ENCODE measurements at regions not wholly inside any gene's neighbourhood (a gene's known extent, or its start where the extent isn't known, plus 50 kb on each side); places are given as distances from the start of the nearest gene placed in this dataset.

DNA sequence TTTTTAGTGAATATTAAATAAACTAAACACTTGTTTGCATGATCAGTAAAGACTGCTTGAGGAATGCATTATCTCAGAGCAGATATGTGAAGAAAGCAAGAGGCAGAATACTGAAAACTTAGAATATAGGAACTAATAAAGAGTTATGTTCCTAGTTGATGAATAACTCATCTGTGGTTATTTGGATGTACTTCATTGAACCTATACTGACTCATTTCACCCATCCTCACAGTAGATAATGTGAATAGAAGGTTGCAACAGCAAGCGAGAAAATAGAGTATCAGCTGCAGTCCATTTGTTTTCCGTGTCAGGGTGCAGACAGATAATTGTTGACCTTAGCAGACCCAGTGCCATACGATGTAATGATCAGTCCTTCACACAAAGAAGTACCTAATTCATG, 945.7 kb upstream of the LRRTM1 start:
- BruUV-seq (replicated peaks), result no TSS peak
- 0% methylated on average over 3 of the region's 3 CpGs for WGBS (ENCODE audit: insufficient coverage, low coverage, missing lambda C conversion rate)
- CTCF ChIA-PET (ENCODE audit: low intra/inter-chr PET ratio), result no interaction called here
- Histone ChIP-seq H3K4me2 (ENCODE audit: insufficient read depth, low read length) (no peak overlapping the region), H3K27me3 (ENCODE audit: control insufficient read depth in 2 of 2, insufficient read depth in 2 of 2, low read length in 2 of 2) (no peaks in the 10 kb centered on the region), H2AFZ (ENCODE audit: low read depth, low read length) (no peak overlapping the region), H3K36me3 (ENCODE audit: control insufficient read depth, insufficient read depth, low read length) (no peaks in the 10 kb centered on the region), H3K9me1 (ENCODE audit: control insufficient read depth, insufficient read depth, low read length) (no peaks in the 10 kb centered on the region), H3K27ac (ENCODE audit: extremely low read depth, low read depth, low read length) (no peak overlapping the region), H3K9ac (ENCODE audit: insufficient read depth in 1 of 2, low read depth in 2 of 2, low read length in 2 of 2) (no peak overlapping the region), H3K9me3 (replicated peaks; ENCODE audit: control insufficient read depth, insufficient read depth, low read depth, low read length) (no peaks in the 10 kb centered on the region), H3K4me3 (no peak overlapping the region), H4K20me1 (replicated peaks; ENCODE audit: control insufficient read depth, insufficient read depth, low read length) (no peaks in the 10 kb centered on the region), H3K79me2 (ENCODE audit: control insufficient read depth, insufficient read depth, low read length) (no peaks in the 10 kb centered on the region), H3K4me1 (replicated peaks in 1 of 2; ENCODE audit: control insufficient read depth in 2 of 2, insufficient read depth in 2 of 2, low read length in 2 of 2) (no peaks in the 10 kb centered on the region)
- no peak for ATAC-seq
- POLR2A ChIA-PET, result no interaction called here
- intact Hi-C loops (cut with micrococcal nuclease) (no loop called here), in situ Hi-C loops (cut with MboI) (no loop called here)
- TF ChIP-seq, protein P1, sequence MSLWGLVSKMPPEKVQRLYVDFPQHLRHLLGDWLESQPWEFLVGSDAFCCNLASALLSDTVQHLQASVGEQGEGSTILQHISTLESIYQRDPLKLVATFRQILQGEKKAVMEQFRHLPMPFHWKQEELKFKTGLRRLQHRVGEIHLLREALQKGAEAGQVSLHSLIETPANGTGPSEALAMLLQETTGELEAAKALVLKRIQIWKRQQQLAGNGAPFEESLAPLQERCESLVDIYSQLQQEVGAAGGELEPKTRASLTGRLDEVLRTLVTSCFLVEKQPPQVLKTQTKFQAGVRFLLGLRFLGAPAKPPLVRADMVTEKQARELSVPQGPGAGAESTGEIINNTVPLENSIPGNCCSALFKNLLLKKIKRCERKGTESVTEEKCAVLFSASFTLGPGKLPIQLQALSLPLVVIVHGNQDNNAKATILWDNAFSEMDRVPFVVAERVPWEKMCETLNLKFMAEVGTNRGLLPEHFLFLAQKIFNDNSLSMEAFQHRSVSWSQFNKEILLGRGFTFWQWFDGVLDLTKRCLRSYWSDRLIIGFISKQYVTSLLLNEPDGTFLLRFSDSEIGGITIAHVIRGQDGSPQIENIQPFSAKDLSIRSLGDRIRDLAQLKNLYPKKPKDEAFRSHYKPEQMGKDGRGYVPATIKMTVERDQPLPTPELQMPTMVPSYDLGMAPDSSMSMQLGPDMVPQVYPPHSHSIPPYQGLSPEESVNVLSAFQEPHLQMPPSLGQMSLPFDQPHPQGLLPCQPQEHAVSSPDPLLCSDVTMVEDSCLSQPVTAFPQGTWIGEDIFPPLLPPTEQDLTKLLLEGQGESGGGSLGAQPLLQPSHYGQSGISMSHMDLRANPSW (CRISPR knock-in tag; IDR thresholded peaks at IDR 0.05), result no peak
- TF ChIP-seq ZSCAN29 (IDR thresholded peaks at IDR 0.05), result no peak
- no peak for TF ChIP-seq ZNF76 (CRISPR knock-in tag; IDR thresholded peaks at IDR 0.05; ENCODE audit: borderline replicate concordance)
- no peak for TF ChIP-seq ZFP30 (CRISPR knock-in tag; IDR thresholded peaks at IDR 0.05; ENCODE audit: borderline replicate concordance)
- no peak for TF ChIP-seq ETV5 (CRISPR knock-in tag; IDR thresholded peaks at IDR 0.05; ENCODE audit: low read depth)
- TF ChIP-seq, protein P2, sequence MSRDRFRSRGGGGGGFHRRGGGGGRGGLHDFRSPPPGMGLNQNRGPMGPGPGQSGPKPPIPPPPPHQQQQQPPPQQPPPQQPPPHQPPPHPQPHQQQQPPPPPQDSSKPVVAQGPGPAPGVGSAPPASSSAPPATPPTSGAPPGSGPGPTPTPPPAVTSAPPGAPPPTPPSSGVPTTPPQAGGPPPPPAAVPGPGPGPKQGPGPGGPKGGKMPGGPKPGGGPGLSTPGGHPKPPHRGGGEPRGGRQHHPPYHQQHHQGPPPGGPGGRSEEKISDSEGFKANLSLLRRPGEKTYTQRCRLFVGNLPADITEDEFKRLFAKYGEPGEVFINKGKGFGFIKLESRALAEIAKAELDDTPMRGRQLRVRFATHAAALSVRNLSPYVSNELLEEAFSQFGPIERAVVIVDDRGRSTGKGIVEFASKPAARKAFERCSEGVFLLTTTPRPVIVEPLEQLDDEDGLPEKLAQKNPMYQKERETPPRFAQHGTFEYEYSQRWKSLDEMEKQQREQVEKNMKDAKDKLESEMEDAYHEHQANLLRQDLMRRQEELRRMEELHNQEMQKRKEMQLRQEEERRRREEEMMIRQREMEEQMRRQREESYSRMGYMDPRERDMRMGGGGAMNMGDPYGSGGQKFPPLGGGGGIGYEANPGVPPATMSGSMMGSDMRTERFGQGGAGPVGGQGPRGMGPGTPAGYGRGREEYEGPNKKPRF (IDR thresholded peaks at IDR 0.05; ENCODE audit: low read depth, low read length), result no peak
- TF ChIP-seq RCOR1 (IDR thresholded peaks at IDR 0.05; ENCODE audit: borderline replicate concordance in 1 of 2, low read depth in 2 of 2, low read length in 2 of 2), result no peak
- FAIRE-seq, result no peak
- no peak for DNase-seq (ENCODE audit: extremely low read depth in 1 of 4, low spot score in 3 of 4)
